H1 (cell line): ENCODE measurements at regions not wholly inside any gene's neighbourhood (a gene's known extent, or its start where the extent isn't known, plus 50 kb on each side); places are given as distances from the start of the nearest gene placed in this dataset.

ENCODE experiments used
- CTCF ChIA-PET: fragments of 300-600 bp; sonication (Branson Sonifier 250); formaldehyde crosslinking; loops from one replicate; lab custom pipeline; 2021; ENCODE audit not compliant: partially characterized antibody; lab: Charles Lee
- POLR2A ChIA-PET: fragments of 300-600 bp; sonication (Branson Sonifier 250); formaldehyde crosslinking; loops from one replicate; lab custom pipeline; 2021; ENCODE audit warnings: inconsistent platforms; ENCODE audit not compliant: partially characterized antibody; lab: Charles Lee
- DNase-seq, 2 experiments: peaks; one replicate each; pipeline versions ENCODE4 v3.0.0 to v3.0.0-alpha.2; 2010 to 2022; ENCODE audit warnings: low spot score in 2 of 2, low read depth in 1 of 2, mixed read lengths in 1 of 2
- FAIRE-seq: peaks from 2 replicates; lab custom pipeline; 2011; peaks lifted over from hg19 to GRCh38; lab: Jason Lieb, UNC
- H2AFZ ChIP-seq: 2 replicates; pipeline ENCODE4 v1.8.1; 2012; ENCODE audit warnings: low read length, inconsistent platforms
- H2AK5ac ChIP-seq: 2 replicates; pipeline ENCODE4 v1.6.1; 2013; ENCODE audit warnings: low read depth, low read length
- H2BK120ac ChIP-seq: replicated peaks from 2 replicates; pipeline ENCODE3; 2013; ENCODE audit warnings: low read depth, low read length, inconsistent platforms
- H2BK12ac ChIP-seq: 2 replicates; pipeline ENCODE4 v1.6.1; 2013; ENCODE audit warnings: low read depth, low read length
- H2BK15ac ChIP-seq: 2 replicates; pipeline ENCODE4 v1.6.1; 2013; ENCODE audit warnings: low read length
- H2BK20ac ChIP-seq: 2 replicates; pipeline ENCODE4 v1.6.1; 2013; ENCODE audit warnings: low read length
- H2BK5ac ChIP-seq: 2 replicates; pipeline ENCODE4 v1.6.1; 2013; ENCODE audit warnings: low read depth, low read length
- H3K14ac ChIP-seq: 2 replicates; pipeline ENCODE4 v1.6.1; 2013; ENCODE audit warnings: inconsistent platforms; ENCODE audit not compliant: insufficient read length
- H3K18ac ChIP-seq: 2 replicates; pipeline ENCODE4 v1.6.1; 2013; ENCODE audit warnings: low read length; ENCODE audit errors: extremely low read depth
- H3K23ac ChIP-seq: 2 replicates; pipeline ENCODE4 v1.6.1; 2013; ENCODE audit warnings: inconsistent platforms; ENCODE audit not compliant: insufficient read length
- H3K23me2 ChIP-seq: 2 replicates; pipeline ENCODE4 v1.6.1; 2013; ENCODE audit warnings: low read depth, low read length
- H3K27ac ChIP-seq: 2 replicates; pipeline ENCODE4 v1.6.1; 2011; ENCODE audit warnings: low read depth, low read length, inconsistent platforms
- H3K27me3 ChIP-seq, 4 experiments: replicated peaks in 1 of 4; 1 replicate in 1 of 4; 2 replicates in 3 of 4; pipeline versions ENCODE4 v1.6.1 to v1.8.1; 2011 to 2013; ENCODE audit warnings: low read length in 3 of 4, mild to moderate bottlenecking in 3 of 4, inconsistent platforms in 2 of 4, mixed read lengths in 2 of 4, moderate library complexity in 1 of 4; ENCODE audit not compliant: control insufficient read depth in 3 of 4, insufficient read depth in 3 of 4; ENCODE audit errors: extremely low read depth in 1 of 4
- H3K36me3 ChIP-seq, 4 experiments: 2 replicates each; pipeline versions ENCODE4 v1.6.1 to v1.8.1; 2011 to 2013; ENCODE audit warnings: mild to moderate bottlenecking in 4 of 4, low read length in 3 of 4, moderate library complexity in 2 of 4, control low read depth in 1 of 4, inconsistent platforms in 1 of 4; ENCODE audit not compliant: insufficient read depth in 4 of 4, control insufficient read depth in 2 of 4
- H3K4ac ChIP-seq: replicated peaks from 2 replicates; pipeline ENCODE3; 2013; ENCODE audit warnings: low read length, low read depth, mixed read lengths, inconsistent platforms; ENCODE audit not compliant: insufficient read length
- H3K4me1 ChIP-seq, 4 experiments: replicated peaks in 1 of 4; 1 replicate in 1 of 4; 2 replicates in 3 of 4; pipeline versions ENCODE4 v1.6.1 to v1.8.1; 2011 to 2013; ENCODE audit warnings: low read length in 3 of 4, inconsistent platforms in 2 of 4, mixed read lengths in 1 of 4; ENCODE audit not compliant: insufficient read depth in 4 of 4, control insufficient read depth in 3 of 4
- H3K4me2 ChIP-seq, 2 experiments: 2 replicates each; pipeline versions ENCODE4 v1.6.1 to v1.8.1; 2011 to 2013; ENCODE audit warnings: low read depth in 2 of 2, low read length in 2 of 2, control low read depth in 1 of 2, inconsistent platforms in 1 of 2, mild to moderate bottlenecking in 1 of 2; ENCODE audit not compliant: insufficient read depth in 1 of 2
- H3K4me3 ChIP-seq, 4 experiments: fragments of 200-600, 300-600 bp in 1 of 4; sonication (generic), shearing (Covaris generic), sonication (Bioruptor Twin) in 1 of 4; 2 replicates each; pipeline versions ENCODE4 v1.5.1 to v1.8.1; 2011 to 2016; ENCODE audit warnings: low read length in 4 of 4, low read depth in 3 of 4, control low read depth in 2 of 4, inconsistent platforms in 2 of 4, mild to moderate bottlenecking in 2 of 4, mixed read lengths in 1 of 4, moderate library complexity in 1 of 4; ENCODE audit not compliant: insufficient read depth in 2 of 4; ENCODE audit errors: extremely low read depth in 1 of 4
- H3K56ac ChIP-seq: replicated peaks from 2 replicates; pipeline ENCODE3; 2013; ENCODE audit warnings: low read depth, mild to moderate bottlenecking, mixed read lengths, low read length, inconsistent platforms; ENCODE audit not compliant: insufficient read length
- H3K79me1 ChIP-seq: 2 replicates; pipeline ENCODE4 v1.6.1; 2013; ENCODE audit warnings: low read depth, low read length, control low read depth
- H3K79me2 ChIP-seq, 2 experiments: 2 replicates each; pipeline versions ENCODE4 v1.6.1 to v1.8.1; 2012 to 2013; ENCODE audit warnings: low read length in 2 of 2, mild to moderate bottlenecking in 2 of 2, inconsistent platforms in 1 of 2; ENCODE audit not compliant: insufficient read depth in 2 of 2, control insufficient read depth in 1 of 2
- H3K9ac ChIP-seq, 4 experiments: replicated peaks in 1 of 4; 1 replicate in 1 of 4; 2 replicates in 3 of 4; pipeline versions ENCODE4 v1.6.1 to v1.8.1; 2011 to 2013; ENCODE audit warnings: low read depth in 3 of 4, low read length in 3 of 4, control low read depth in 2 of 4, mild to moderate bottlenecking in 2 of 4, moderate library complexity in 2 of 4, inconsistent platforms in 1 of 4; ENCODE audit errors: extremely low read depth in 1 of 4
- H3K9me3 ChIP-seq, 2 experiments: 2 replicates each; pipeline versions ENCODE4 v1.6.1 to v1.8.1; 2012 to 2013; ENCODE audit warnings: mild to moderate bottlenecking in 2 of 2, moderate library complexity in 2 of 2, control low read depth in 1 of 2, inconsistent platforms in 1 of 2, low read depth in 1 of 2, low read length in 1 of 2, mixed read lengths in 1 of 2; ENCODE audit not compliant: insufficient read depth in 2 of 2
- H4K20me1 ChIP-seq, 2 experiments: replicated peaks in 1 of 2; 2 replicates each; pipeline versions ENCODE3 to v1.8.1; 2011 to 2013; ENCODE audit warnings: inconsistent platforms in 2 of 2, low read length in 2 of 2, mild to moderate bottlenecking in 1 of 2; ENCODE audit not compliant: insufficient read depth in 2 of 2, control insufficient read depth in 1 of 2
- H4K5ac ChIP-seq: 2 replicates; pipeline ENCODE4 v1.6.1; 2013; ENCODE audit warnings: low read length, low read depth, mixed read lengths, inconsistent platforms; ENCODE audit not compliant: insufficient read length
- H4K8ac ChIP-seq: 2 replicates; pipeline ENCODE4 v1.8.0; 2013; ENCODE audit warnings: mild to moderate bottlenecking, moderate library complexity, low read length, inconsistent platforms; ENCODE audit not compliant: insufficient read depth; ENCODE audit errors: extremely low read depth
- H4K91ac ChIP-seq: replicated peaks from 2 replicates; pipeline ENCODE3; 2013; ENCODE audit warnings: low read length, mixed read lengths, inconsistent platforms; ENCODE audit not compliant: insufficient read length
- CHD1 ChIP-seq: IDR thresholded peaks from 2 replicates; pipeline ENCODE4 v1.6.1; 2012; ENCODE audit warnings: low read depth, low read length, improper control_type of control experiment
- KDM5A ChIP-seq: fragments of 200-600 bp; IDR thresholded peaks from 2 replicates; pipeline ENCODE4 v1.7.1; 2012; ENCODE audit warnings: mild to moderate bottlenecking, low read length, inconsistent platforms, mixed read lengths
- POU5F1 ChIP-seq: IDR thresholded peaks from 2 replicates; pipeline ENCODE4 v1.6.1; 2011; ENCODE audit warnings: low read depth, mild to moderate bottlenecking, low read length, moderate library complexity
- RNF2 ChIP-seq: fragments of 200-900, 300-1000 bp; sonication (generic); IDR thresholded peaks from 2 replicates; pipeline ENCODE4 v1.7.1; 2016; ENCODE audit warnings: borderline replicate concordance, low read depth, mild to moderate bottlenecking, antibody characterized with exemption, low read length; ENCODE audit not compliant: poor library complexity, severe bottlenecking; ENCODE audit errors: missing control alignments
- WGBS, 2 experiments: shearing (Covaris generic) in 1 of 2; methylation state at CpG; one replicate each; pipeline versions ENCODE4 v1.1.6 to v1.1.7; 2013 to 2015; ENCODE audit warnings: low lambda C conversion rate in 2 of 2, mixed read lengths in 2 of 2, inconsistent platforms in 1 of 2, low coverage in 1 of 2, missing lambda C conversion rate in 1 of 2; ENCODE audit not compliant: insufficient replicate concordance in 2 of 2, insufficient coverage in 1 of 2, insufficient read length in 1 of 2; ENCODE audit errors: extremely low coverage in 1 of 2, missing lambda C conversion rate in 1 of 2; 5-methylcytosine and 5-hydroxymethylcytosine counted together

DNA sequence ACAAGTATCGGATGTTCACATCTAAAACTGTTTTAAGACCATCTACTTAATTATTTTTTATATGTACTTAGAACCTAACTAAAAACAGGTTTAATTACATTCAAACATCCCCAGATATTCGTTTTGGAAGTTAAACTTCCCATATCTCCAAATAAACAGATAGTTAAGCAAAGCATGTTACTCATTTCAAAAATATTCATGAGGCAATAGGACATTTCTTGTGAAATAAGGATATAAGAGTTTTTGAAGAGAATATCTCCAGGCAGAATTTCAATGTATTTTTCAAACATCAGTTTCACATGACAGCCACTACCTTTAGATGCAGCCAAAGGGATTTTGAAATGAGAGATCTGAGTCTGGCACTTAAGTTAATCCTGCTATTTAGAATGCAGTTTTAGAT is 697.5 kb downstream of the SLITRK1 start:
- no peak overlapping the region for H2BK12ac ChIP-seq
- FAIRE-seq, result no peak
- H3K23ac ChIP-seq, result no peak overlapping the region

More for the DNA sequence above, 697.5 kb downstream of the SLITRK1 start:
- Histone ChIP-seq H3K9ac (no peak overlapping the region), H3K18ac (no peak overlapping the region), H4K8ac (no peak overlapping the region), H3K4me3 (no peak overlapping the region), H2BK15ac (no peak overlapping the region), H3K14ac (no peak overlapping the region), H4K20me1 (no peaks in the 10 kb centered on the region), H3K36me3 (no peaks in the 10 kb centered on the region), H3K27ac (no peak overlapping the region), H2AFZ (no peak overlapping the region), H3K79me1 (no peaks in the 10 kb centered on the region), H2BK20ac (no peak overlapping the region), H3K79me2 (no peaks in the 10 kb centered on the region), H3K56ac (no peak overlapping the region), H2AK5ac (no peak overlapping the region), H3K9me3 (peaks cover 3 to 5% of the 10 kb centered on the region in 2 experiments; a peak in 2 of 4 replicates), H4K5ac (no peak overlapping the region), H3K4me1 (no peaks in the 10 kb centered on the region; a peak in 1 of 7 replicates), H3K27me3 (no peaks in the 10 kb centered on the region), H3K23me2 (no peaks in the 10 kb centered on the region), H2BK120ac (no peak overlapping the region), H3K4me2 (no peak overlapping the region), H2BK5ac (no peak overlapping the region), H4K91ac (no peak overlapping the region), H3K4ac (no peak overlapping the region)
- ChIA-PET POLR2A (no interaction called here), CTCF (no interaction called here)
- no peak for TF ChIP-seq RNF2
- TF ChIP-seq POU5F1, result no peak
- no peak for TF ChIP-seq CHD1
- no peak for TF ChIP-seq KDM5A
- DNase-seq, result no peak
- 90% methylated on average over 2 of the region's 2 CpGs; no CpG with 5 or more reads in 1 of the 2 experiments for WGBS, 2 experiments
